ENCODE measurements at regions not wholly inside any gene's neighbourhood (a gene's known extent, or its start where the extent isn't known, plus 50 kb on each side); places are given as distances from the start of the nearest gene placed in this dataset.

DNA sequence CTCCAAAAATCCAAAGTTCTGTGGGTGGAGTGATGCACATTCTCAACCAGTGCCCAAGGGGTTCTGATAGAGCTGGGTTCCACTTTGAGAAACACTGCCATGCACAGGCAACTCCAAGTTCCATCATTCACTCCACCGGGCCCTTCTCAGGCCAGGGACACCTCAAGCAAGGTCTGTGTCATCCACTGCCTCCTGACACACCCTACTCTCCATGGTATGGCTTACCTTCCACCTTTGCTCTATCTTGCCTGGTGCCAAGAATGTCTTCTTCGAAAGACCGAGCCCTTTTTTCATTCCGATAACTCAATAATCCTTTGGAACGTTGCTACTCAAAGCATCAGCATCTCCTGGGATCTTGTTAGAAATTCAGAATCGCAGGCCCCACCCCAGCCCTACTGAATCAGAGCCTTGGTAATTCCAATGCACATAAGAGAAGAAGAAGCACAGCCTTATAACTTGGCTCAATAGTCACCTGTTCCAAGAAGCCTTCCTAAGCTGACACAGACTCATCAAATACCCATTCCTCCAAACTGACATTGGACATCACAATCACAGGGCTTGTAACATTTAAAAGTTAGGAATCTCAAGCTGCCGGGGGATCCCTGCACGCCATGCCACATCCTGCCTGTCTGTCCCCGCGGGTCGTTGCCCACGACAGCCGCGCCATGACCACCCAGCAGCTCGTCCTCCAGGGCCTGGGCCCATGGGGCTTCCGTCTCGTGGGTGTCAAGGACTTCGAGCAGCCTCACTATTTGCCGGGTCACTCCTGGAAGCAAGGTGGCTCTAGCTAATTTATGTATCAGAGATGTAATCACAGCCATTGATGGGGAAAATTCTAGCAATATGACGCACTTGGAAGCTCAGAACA, 66.4 kb downstream of the VCPKMT start:
- DNase-seq (ENCODE audit: low read depth) = no peak
- no peak overlapping the region for H3K4me3 ChIP-seq (ENCODE audit: low read depth, low read length)
- TF ChIP-seq, protein P1, sequence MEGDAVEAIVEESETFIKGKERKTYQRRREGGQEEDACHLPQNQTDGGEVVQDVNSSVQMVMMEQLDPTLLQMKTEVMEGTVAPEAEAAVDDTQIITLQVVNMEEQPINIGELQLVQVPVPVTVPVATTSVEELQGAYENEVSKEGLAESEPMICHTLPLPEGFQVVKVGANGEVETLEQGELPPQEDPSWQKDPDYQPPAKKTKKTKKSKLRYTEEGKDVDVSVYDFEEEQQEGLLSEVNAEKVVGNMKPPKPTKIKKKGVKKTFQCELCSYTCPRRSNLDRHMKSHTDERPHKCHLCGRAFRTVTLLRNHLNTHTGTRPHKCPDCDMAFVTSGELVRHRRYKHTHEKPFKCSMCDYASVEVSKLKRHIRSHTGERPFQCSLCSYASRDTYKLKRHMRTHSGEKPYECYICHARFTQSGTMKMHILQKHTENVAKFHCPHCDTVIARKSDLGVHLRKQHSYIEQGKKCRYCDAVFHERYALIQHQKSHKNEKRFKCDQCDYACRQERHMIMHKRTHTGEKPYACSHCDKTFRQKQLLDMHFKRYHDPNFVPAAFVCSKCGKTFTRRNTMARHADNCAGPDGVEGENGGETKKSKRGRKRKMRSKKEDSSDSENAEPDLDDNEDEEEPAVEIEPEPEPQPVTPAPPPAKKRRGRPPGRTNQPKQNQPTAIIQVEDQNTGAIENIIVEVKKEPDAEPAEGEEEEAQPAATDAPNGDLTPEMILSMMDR (IDR thresholded peaks at IDR 0.05; ENCODE audit: control insufficient read depth, extremely low read depth, insufficient read depth) = no peak

GRCh38 chr14:50051106-50051505, 65.3 kb downstream of the VCPKMT start:
- no peak overlapping the region for H3K4me3 ChIP-seq (ENCODE audit: low read depth, low read length)
- TF ChIP-seq, protein P1 (IDR thresholded peaks at IDR 0.05; ENCODE audit: control insufficient read depth, extremely low read depth, insufficient read depth) = no peak
- no peak for DNase-seq (ENCODE audit: low read depth)

- H3K4me3 ChIP-seq (ENCODE audit: low read depth, low read length) = no peak overlapping the region
- TF ChIP-seq, protein P1 (IDR thresholded peaks at IDR 0.05; ENCODE audit: control insufficient read depth, extremely low read depth, insufficient read depth) = no peak
- no peak for DNase-seq (ENCODE audit: low read depth)
Measured at GRCh38 chr14:50051706-50052105, 64.7 kb downstream of the VCPKMT start.

GRCh38 chr14:50052517-50052916, 63.9 kb downstream of the VCPKMT start:
- no peak overlapping the region for H3K4me3 ChIP-seq (ENCODE audit: low read depth, low read length)
- DNase-seq (ENCODE audit: low read depth) = no peak
- TF ChIP-seq, protein P1 (IDR thresholded peaks at IDR 0.05; ENCODE audit: control insufficient read depth, extremely low read depth, insufficient read depth) = no peak

DNA sequence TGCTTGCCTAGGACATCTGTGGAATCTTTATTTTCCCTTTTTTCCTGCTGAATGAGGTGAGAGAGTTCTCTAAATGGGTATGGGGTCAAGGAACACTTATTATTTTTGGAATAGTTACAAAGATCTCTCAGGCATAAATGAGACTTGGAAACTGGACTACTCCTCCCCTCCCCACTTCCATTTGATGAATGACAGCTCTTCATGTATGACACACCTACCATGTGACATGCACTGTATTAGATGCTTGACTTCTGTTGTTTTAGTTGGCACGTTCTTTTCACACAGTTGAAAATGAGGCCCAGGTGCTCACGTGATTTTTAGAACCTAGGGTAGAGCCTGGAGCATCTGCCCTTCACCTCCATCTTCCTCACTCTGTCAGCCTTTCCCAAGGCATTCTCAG, 62.4 kb downstream of the VCPKMT start:
- DNase-seq (ENCODE audit: low read depth) = no peak
- TF ChIP-seq, protein P1 (IDR thresholded peaks at IDR 0.05; ENCODE audit: control insufficient read depth, extremely low read depth, insufficient read depth) = no peak
- no peak overlapping the region for H3K4me3 ChIP-seq (ENCODE audit: low read depth, low read length)

DNA sequence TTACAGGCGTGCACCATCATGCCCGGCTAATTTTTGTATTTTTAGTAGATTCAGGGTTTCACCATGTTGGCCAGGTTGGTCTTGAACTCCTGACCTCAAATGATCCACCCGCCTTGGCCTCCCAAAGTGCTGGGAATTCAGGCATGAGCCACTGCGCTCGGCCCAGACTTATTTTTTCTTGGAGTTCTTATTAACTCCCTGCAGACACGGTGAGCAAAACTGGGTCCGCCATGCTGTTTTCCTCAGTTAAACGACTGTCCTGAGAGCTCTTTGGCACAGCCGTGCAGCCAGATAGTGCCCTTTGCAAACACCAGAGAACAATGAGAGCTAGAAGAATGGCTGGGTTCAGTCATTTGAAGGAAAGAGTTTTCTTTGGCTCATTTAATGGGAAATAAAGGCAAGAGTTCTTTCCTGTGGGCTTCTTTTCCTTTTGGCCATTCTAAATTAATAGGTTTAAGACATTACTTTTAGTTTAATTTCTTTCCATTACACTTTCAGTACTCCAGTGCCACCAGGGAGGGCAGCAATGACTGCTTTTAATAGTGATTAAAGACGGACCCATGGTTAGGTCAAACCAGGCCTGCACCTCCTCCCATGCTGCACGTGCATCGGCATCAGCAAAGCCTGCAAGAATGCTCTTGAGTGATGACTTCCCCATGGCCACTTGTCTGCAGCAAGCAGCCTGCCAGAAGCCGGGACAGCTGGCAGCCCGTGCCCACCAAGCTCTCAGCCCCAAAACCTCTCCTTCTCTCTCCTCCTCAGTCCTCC, 60.7 kb downstream of the VCPKMT start:
- no peak overlapping the region for H3K4me3 ChIP-seq (ENCODE audit: low read depth, low read length)
- TF ChIP-seq, protein P1 (IDR thresholded peaks at IDR 0.05; ENCODE audit: control insufficient read depth, extremely low read depth, insufficient read depth) = no peak
- DNase-seq (ENCODE audit: low read depth) = no peak

Measured in LNCaP clone FGC (cell line).